ENCODE measurements at regions not wholly inside any gene's neighbourhood (a gene's known extent, or its start where the extent isn't known, plus 50 kb on each side); places are given as distances from the start of the nearest gene placed in this dataset.

GRCh38 chr5:152900332-152900731 is 495.3 kb upstream of the NMUR2 start:
- DNase-seq, result no peak

- DNase-seq, result no peak
Observed at GRCh38 chr5:152901754-152902153, 496.7 kb upstream of the NMUR2 start.

GRCh38 chr5:152905286-152905685 is 500.2 kb upstream of the NMUR2 start:
- no peak for DNase-seq

GRCh38 chr5:152907488-152908245 is 502.6 kb upstream of the NMUR2 start:
- DNase-seq, result no peak

GRCh38 chr5:152912924-152913323 is 507.8 kb upstream of the NMUR2 start:
- no peak for DNase-seq

- DNase-seq, result no peak
Observed at GRCh38 chr5:152932621-152933020, 527.5 kb upstream of the NMUR2 start.

DNA sequence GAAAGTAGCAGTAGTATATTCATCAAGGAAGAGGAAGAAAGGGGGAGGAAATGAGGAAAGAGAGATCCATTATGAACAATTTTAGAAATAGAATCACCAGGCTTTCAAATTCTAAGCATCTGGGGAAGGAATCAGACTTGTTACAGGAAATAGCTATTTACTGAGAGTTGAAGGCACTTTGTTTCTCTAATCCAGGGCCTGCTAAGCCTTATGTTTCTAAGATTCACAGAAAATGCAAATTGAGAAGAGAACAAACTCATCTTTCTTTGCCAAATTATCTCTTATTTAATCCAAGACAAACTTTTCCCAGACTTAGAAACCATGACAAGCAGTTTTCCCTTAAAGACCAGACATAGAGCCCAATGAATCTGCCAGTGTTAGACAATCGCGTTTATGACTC is 528.0 kb upstream of the NMUR2 start:
- DNase-seq, result no peak

DNA sequence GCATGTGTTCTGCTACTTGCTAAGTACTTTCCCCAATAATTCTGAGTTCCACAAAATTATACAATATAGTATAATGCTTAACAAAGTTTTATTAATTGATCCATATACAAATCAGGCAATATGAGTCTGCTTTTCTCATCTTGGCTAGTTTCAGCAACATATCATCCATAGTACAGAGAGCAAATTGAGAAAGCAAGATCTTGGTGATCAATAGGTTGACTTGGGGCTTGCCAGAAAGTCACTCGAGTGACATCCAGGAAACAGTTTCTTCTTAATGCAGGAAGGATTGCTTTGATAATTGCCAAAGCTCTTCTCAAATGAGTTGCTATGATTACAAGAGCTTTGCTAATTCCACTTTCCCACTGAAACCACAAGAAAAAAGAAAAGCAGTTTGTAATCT is 533.6 kb upstream of the NMUR2 start:
- no peak for DNase-seq

DNA sequence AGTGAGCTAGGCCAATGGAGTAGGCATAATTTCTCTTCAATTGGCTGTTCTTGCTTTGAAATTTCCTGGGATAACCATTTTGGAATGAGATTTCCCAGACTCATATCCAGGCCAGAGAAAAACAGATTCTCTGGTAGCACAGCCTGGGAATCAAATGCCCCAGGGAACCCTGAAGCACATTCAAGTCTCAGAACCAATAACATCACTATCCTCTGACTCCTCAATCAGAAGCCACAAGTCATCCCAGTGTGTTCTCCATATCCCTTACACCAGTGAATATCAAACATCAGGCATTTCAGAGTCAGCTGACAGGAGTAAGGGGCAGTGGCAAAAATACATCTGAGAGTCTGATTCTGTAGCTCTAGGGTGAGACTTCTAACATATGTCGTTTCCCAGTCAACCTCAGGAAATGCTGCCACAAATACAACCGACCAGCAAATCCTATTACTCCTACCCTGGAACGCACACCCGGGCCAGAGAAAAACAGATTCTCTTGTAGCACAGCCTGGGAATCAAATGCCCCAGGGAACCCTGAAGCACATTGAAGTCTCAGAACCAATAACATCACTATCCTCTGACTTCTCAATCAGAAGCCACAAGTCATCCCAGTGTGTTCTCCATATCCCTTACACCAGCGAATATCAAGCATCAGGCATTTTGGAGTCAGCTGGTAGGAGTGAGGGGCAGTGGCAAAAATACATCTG is 537.7 kb upstream of the NMUR2 start:
- no peak for DNase-seq

GRCh38 chr5:152953788-152954483 is 536.5 kb upstream of the GRIA1 start:
- no peak for DNase-seq

DNA sequence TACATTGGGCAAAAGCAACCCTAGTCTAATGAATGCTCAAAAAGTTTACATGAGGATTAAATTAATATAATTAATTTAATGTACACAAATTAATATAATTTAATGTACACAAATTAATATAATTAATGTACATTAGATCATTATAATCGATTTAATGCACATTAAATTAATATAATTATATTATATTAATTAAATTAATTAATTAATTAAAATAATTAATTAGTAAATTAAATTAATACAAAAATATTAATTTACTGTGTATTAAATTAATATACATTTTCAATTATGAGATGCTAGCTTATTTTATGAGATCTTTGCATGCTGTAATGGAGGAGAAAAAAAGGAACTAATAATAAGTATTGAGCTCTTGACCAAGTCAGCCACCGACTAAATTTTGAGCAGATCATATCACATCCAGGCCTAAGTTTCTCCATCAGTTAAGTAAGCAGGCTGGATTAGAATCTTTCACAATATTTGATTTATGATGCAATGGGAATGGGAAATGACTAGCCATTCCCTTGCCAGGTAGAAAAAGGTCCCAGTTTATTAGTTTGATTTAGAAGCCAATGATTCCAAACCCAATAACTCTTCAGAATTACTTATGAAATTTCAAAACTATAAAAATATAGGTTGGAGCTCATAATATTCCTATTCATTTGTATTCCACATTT is 533.4 kb upstream of the GRIA1 start:
- DNase-seq, result no peak

DNA sequence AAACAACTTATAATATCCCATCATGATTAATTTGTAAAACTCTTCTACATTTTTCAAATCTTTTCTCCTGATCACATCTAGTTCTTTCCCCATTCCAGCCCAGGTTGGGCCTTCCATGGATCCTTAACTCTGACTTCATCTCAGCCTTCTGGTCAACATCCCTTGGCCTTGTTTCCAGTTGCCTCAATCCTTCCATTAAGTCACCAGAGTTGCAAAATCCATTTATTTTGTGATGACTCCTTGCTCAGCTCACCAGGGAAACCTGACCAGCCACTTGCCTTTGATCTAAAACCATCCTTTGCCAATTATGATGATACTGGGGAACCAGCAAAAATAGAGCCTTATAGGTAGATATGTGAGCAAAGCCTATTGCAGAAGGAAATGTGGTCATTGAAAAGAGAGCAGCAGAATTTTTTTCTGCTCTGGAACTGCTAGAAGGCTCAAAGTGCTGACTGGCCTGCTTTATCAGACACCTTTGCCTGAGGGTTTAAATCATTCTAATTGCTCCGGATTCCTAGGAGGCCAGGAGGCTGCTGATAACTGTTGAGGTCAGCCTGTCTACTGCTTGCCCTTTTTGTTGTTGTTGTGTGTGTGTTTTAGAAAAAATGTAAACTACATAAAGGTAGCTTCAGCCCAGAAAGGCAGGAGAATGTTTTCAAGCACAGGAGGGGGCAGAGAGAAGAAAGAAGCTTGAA is 512.2 kb upstream of the GRIA1 start:
- no peak for DNase-seq

- no peak for DNase-seq
Observed at GRCh38 chr5:152987131-152987530, 503.3 kb upstream of the GRIA1 start.

DNA sequence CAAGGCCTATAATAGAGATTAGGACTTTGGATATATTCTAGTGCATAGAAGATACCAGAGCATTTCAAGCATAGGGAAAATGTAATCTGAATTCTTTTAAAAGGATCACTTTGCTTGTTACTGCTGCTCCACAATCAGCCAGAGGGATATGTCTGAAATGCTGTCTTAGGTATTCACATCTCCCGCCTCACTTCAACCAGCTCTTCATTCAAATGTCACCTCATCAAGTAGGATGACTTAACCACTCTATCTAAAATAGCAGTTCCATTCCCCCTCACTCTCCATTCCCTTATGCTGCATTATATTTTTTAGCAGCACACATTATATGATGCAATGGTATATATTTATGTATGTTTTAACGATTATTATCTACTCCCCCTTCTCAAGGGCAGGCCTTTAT is 500.3 kb upstream of the GRIA1 start:
- DNase-seq, result no peak

GRCh38 chr5:152990649-152991048 is 499.8 kb upstream of the GRIA1 start:
- no peak for DNase-seq

GRCh38 chr5:152994033-152994680 is 496.3 kb upstream of the GRIA1 start:
- DNase-seq, result no peak

DNA sequence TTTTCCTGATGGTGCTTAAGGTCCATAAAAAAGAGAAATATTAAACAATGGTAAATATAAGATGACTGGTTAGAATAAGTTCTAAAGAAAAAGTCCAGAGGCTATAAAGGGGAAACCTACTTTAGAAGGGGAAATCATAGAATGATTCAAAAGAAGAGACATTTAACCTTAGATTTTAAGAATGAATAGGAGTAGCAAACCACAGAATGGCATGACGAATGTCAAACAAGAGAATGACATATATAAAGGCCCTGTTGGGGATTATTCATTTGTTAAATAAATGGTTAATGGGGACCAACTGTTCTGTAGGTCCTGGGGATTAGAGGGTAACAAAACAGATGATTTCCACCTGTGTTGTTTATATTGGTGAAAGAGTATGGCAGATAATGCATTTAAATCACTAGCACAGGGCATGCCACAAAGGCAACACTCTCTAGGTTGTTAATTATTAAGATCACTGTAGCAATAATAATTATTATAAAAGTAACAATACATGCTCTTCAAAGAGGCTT is 495.2 kb upstream of the GRIA1 start:
- DNase-seq, result no peak

GRCh38 chr5:153005711-153006110 is 484.8 kb upstream of the GRIA1 start:
- DNase-seq, result no peak

- no peak for DNase-seq
Observed at GRCh38 chr5:153006681-153007080, 483.8 kb upstream of the GRIA1 start.

- no peak for DNase-seq
Observed at GRCh38 chr5:153014194-153014593, 476.3 kb upstream of the GRIA1 start.

- DNase-seq, result no peak
Observed at GRCh38 chr5:153018121-153018520, 472.3 kb upstream of the GRIA1 start.
